ENCODE measurements at regions not wholly inside any gene's neighbourhood (a gene's known extent, or its start where the extent isn't known, plus 50 kb on each side); places are given as distances from the start of the nearest gene placed in this dataset.

- TF ChIP-seq YY1 (IDR thresholded peaks at IDR 0.05; ENCODE audit: low read depth) (no peak), USF1 (IDR thresholded peaks at IDR 0.05) (no peak), NFIC (IDR thresholded peaks at IDR 0.05) (no peak), CREB1 (IDR thresholded peaks at IDR 0.05; ENCODE audit: low read depth) (no peak), FOXM1 (IDR thresholded peaks at IDR 0.05; ENCODE audit: borderline replicate concordance, low read depth) (no peak), TEAD4 (IDR thresholded peaks at IDR 0.05) (no peak), RAD21 (IDR thresholded peaks at IDR 0.05; ENCODE audit: low read depth) (no peak), TAF1 (IDR thresholded peaks at IDR 0.05; ENCODE audit: low read depth) (no peak), EP300 (IDR thresholded peaks at IDR 0.05; ENCODE audit: borderline replicate concordance) (no peak), EGR1 (IDR thresholded peaks at IDR 0.05) (no peak), CEBPB (IDR thresholded peaks at IDR 0.05) (no peak), ZBTB7A (IDR thresholded peaks at IDR 0.05; ENCODE audit: low read depth) (no peak), TCF12 (IDR thresholded peaks at IDR 0.05; ENCODE audit: low read depth) (no peak)
- TF ChIP-seq, protein P1, sequence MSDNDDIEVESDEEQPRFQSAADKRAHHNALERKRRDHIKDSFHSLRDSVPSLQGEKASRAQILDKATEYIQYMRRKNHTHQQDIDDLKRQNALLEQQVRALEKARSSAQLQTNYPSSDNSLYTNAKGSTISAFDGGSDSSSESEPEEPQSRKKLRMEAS (IDR thresholded peaks at IDR 0.05) = no peak
- TF ChIP-seq, protein P2, sequence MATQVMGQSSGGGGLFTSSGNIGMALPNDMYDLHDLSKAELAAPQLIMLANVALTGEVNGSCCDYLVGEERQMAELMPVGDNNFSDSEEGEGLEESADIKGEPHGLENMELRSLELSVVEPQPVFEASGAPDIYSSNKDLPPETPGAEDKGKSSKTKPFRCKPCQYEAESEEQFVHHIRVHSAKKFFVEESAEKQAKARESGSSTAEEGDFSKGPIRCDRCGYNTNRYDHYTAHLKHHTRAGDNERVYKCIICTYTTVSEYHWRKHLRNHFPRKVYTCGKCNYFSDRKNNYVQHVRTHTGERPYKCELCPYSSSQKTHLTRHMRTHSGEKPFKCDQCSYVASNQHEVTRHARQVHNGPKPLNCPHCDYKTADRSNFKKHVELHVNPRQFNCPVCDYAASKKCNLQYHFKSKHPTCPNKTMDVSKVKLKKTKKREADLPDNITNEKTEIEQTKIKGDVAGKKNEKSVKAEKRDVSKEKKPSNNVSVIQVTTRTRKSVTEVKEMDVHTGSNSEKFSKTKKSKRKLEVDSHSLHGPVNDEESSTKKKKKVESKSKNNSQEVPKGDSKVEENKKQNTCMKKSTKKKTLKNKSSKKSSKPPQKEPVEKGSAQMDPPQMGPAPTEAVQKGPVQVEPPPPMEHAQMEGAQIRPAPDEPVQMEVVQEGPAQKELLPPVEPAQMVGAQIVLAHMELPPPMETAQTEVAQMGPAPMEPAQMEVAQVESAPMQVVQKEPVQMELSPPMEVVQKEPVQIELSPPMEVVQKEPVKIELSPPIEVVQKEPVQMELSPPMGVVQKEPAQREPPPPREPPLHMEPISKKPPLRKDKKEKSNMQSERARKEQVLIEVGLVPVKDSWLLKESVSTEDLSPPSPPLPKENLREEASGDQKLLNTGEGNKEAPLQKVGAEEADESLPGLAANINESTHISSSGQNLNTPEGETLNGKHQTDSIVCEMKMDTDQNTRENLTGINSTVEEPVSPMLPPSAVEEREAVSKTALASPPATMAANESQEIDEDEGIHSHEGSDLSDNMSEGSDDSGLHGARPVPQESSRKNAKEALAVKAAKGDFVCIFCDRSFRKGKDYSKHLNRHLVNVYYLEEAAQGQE (IDR thresholded peaks at IDR 0.05; ENCODE audit: low read depth) = no peak
Observed at GRCh38 chr5:30765706-30766105, 427.8 kb upstream of the CDH6 start.

- TF ChIP-seq EGR1 (IDR thresholded peaks at IDR 0.05) (no peak), TEAD4 (IDR thresholded peaks at IDR 0.05) (no peak), NFIC (IDR thresholded peaks at IDR 0.05) (no peak), EP300 (IDR thresholded peaks at IDR 0.05; ENCODE audit: borderline replicate concordance) (no peak), FOXM1 (IDR thresholded peaks at IDR 0.05; ENCODE audit: borderline replicate concordance, low read depth) (no peak), CEBPB (IDR thresholded peaks at IDR 0.05) (no peak), TAF1 (IDR thresholded peaks at IDR 0.05; ENCODE audit: low read depth) (no peak), RAD21 (IDR thresholded peaks at IDR 0.05; ENCODE audit: low read depth) (no peak)
Observed at GRCh38 chr5:30765227-30765626, 428.3 kb upstream of the CDH6 start.

DNA sequence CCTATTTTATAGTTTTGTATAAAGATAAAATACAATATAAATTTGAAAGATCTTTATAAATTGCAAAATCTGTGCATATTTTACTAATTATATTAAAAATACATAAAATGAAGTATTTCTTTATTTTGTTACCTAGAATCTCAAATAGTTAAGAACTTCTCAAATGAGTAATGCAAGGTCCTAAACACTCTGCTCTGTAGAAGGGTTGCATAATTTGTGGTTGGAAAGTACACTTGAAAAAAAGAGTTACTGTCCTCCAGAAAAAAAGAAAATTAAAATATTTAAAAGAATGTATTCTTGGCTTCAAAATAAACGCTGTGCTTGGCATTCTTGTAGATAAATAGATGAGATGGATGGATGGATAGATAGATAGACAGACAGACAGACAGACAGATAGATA, 428.8 kb upstream of the CDH6 start:
- no peak for TF ChIP-seq TEAD4 (IDR thresholded peaks at IDR 0.05)
- no peak for TF ChIP-seq FOXM1 (IDR thresholded peaks at IDR 0.05; ENCODE audit: borderline replicate concordance, low read depth)
- no peak for TF ChIP-seq TAF1 (IDR thresholded peaks at IDR 0.05; ENCODE audit: low read depth)
- no peak for TF ChIP-seq EP300 (IDR thresholded peaks at IDR 0.05; ENCODE audit: borderline replicate concordance)
- TF ChIP-seq, protein P2 (IDR thresholded peaks at IDR 0.05; ENCODE audit: low read depth) = no peak
- TF ChIP-seq YY1 (IDR thresholded peaks at IDR 0.05; ENCODE audit: low read depth) = no peak
- TF ChIP-seq USF1 (IDR thresholded peaks at IDR 0.05) = no peak
- TF ChIP-seq CREB1 (IDR thresholded peaks at IDR 0.05; ENCODE audit: low read depth) = no peak
- TF ChIP-seq NFIC (IDR thresholded peaks at IDR 0.05) = no peak
- TF ChIP-seq TCF12 (IDR thresholded peaks at IDR 0.05; ENCODE audit: low read depth) = no peak
- TF ChIP-seq EGR1 (IDR thresholded peaks at IDR 0.05) = no peak
- TF ChIP-seq, protein P1 (IDR thresholded peaks at IDR 0.05) = no peak
- TF ChIP-seq RAD21 (IDR thresholded peaks at IDR 0.05; ENCODE audit: low read depth) = no peak
- TF ChIP-seq CEBPB (IDR thresholded peaks at IDR 0.05) = no peak
- no peak for TF ChIP-seq ZBTB7A (IDR thresholded peaks at IDR 0.05; ENCODE audit: low read depth)

GRCh38 chr5:30759731-30760130, 433.8 kb upstream of the CDH6 start:
- TF ChIP-seq RAD21 (IDR thresholded peaks at IDR 0.05; ENCODE audit: low read depth) (no peak), TCF12 (IDR thresholded peaks at IDR 0.05; ENCODE audit: low read depth) (no peak), CREB1 (IDR thresholded peaks at IDR 0.05; ENCODE audit: low read depth) (no peak), TAF1 (IDR thresholded peaks at IDR 0.05; ENCODE audit: low read depth) (no peak), EGR1 (IDR thresholded peaks at IDR 0.05) (no peak), FOXM1 (IDR thresholded peaks at IDR 0.05; ENCODE audit: borderline replicate concordance, low read depth) (no peak)
- TF ChIP-seq, protein P1 (IDR thresholded peaks at IDR 0.05) = no peak
- TF ChIP-seq, protein P2 (IDR thresholded peaks at IDR 0.05; ENCODE audit: low read depth) = no peak

Measured in Ishikawa (cell line).